ENCODE measurements at regions not wholly inside any gene's neighbourhood (a gene's known extent, or its start where the extent isn't known, plus 50 kb on each side); places are given as distances from the start of the nearest gene placed in this dataset.

- TF ChIP-seq, protein P1, sequence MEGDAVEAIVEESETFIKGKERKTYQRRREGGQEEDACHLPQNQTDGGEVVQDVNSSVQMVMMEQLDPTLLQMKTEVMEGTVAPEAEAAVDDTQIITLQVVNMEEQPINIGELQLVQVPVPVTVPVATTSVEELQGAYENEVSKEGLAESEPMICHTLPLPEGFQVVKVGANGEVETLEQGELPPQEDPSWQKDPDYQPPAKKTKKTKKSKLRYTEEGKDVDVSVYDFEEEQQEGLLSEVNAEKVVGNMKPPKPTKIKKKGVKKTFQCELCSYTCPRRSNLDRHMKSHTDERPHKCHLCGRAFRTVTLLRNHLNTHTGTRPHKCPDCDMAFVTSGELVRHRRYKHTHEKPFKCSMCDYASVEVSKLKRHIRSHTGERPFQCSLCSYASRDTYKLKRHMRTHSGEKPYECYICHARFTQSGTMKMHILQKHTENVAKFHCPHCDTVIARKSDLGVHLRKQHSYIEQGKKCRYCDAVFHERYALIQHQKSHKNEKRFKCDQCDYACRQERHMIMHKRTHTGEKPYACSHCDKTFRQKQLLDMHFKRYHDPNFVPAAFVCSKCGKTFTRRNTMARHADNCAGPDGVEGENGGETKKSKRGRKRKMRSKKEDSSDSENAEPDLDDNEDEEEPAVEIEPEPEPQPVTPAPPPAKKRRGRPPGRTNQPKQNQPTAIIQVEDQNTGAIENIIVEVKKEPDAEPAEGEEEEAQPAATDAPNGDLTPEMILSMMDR (IDR thresholded peaks at IDR 0.05) = no peak
- TF ChIP-seq ZFX (IDR thresholded peaks at IDR 0.05; ENCODE audit: borderline replicate concordance) = no peak
These were observed 537.6 kb upstream of the TYRP1 start for GRCh38 chr9:12155401-12156134.

Data from 22Rv1 (cell line).